ENCODE measurements at regions not wholly inside any gene's neighbourhood (a gene's known extent, or its start where the extent isn't known, plus 50 kb on each side); places are given as distances from the start of the nearest gene placed in this dataset.

DNA sequence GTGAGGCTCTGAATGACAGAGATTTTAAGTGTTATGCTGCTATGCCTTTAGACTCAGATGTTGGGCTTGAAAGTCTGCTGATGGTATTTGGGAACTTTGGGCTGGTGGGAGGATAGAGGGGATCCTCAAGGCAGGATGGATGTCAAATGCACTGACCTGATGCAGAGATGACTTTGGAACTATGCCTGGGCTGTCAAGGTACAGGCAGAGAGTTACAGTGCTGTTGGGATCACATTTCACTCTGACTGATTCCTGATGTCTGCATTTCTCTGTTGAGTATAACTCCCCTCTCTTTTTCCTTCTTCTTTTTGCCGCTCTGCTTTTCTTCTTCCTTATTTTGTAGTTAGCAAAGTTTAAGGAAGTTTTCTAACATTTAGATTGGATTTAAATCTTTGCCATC lies 271.8 kb upstream of the ARX start:
- no peaks in the 10 kb centered on the region for H3K4me1 ChIP-seq
- no peak overlapping the region for H3K4me3 ChIP-seq
- no peaks in the 10 kb centered on the region for H3K9me3 ChIP-seq
- no peaks in the 10 kb centered on the region for H3K27me3 ChIP-seq
- TF ChIP-seq EP300 (IDR thresholded peaks at IDR 0.05) (no peak), POLR2A (IDR thresholded peaks at IDR 0.05) (no peak)
- TF ChIP-seq, protein P1, sequence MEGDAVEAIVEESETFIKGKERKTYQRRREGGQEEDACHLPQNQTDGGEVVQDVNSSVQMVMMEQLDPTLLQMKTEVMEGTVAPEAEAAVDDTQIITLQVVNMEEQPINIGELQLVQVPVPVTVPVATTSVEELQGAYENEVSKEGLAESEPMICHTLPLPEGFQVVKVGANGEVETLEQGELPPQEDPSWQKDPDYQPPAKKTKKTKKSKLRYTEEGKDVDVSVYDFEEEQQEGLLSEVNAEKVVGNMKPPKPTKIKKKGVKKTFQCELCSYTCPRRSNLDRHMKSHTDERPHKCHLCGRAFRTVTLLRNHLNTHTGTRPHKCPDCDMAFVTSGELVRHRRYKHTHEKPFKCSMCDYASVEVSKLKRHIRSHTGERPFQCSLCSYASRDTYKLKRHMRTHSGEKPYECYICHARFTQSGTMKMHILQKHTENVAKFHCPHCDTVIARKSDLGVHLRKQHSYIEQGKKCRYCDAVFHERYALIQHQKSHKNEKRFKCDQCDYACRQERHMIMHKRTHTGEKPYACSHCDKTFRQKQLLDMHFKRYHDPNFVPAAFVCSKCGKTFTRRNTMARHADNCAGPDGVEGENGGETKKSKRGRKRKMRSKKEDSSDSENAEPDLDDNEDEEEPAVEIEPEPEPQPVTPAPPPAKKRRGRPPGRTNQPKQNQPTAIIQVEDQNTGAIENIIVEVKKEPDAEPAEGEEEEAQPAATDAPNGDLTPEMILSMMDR (IDR thresholded peaks at IDR 0.05): no peak
- WGBS, 2 donors: 68 to 69% methylated on average over 1 of the region's 1 CpG
- H3K27ac ChIP-seq: no peak overlapping the region
- no peak for DNase-seq (ENCODE audit: low spot score in 2 of 2)
- H3K36me3 ChIP-seq: no peaks in the 10 kb centered on the region

DNA sequence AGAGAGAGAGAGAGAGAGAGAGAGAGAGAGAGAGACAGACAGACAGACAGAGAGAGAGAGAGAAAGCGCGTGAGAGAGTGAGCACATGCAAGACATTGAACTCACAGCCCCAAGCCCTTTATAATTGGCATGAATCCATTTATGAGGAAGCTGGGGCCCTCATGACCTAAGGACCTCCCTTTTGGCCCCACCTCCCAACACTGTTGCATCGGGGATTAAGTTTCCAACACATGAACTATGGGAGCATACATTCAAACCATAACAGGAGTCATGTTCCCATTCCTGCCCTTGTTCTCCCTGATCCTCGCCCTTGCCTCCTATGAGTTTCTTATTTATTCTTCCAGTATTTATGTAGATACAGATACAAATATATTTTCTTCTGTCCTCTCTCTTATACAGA lies 269.8 kb upstream of the ARX start:
- no peak for DNase-seq (ENCODE audit: low spot score in 2 of 2)
- no peaks in the 10 kb centered on the region for H3K36me3 ChIP-seq
- no peak overlapping the region for H3K4me3 ChIP-seq
- H3K27ac ChIP-seq: no peak overlapping the region
- no peak for TF ChIP-seq EP300 (IDR thresholded peaks at IDR 0.05)
- TF ChIP-seq, protein P1 (IDR thresholded peaks at IDR 0.05): no peak
- no peak for TF ChIP-seq POLR2A (IDR thresholded peaks at IDR 0.05)
- H3K27me3 ChIP-seq: no peaks in the 10 kb centered on the region
- no peaks in the 10 kb centered on the region for H3K4me1 ChIP-seq
- 63 to 68% methylated on average over 4 of the region's 4 CpGs for WGBS, 2 donors
- no peaks in the 10 kb centered on the region for H3K9me3 ChIP-seq

DNA sequence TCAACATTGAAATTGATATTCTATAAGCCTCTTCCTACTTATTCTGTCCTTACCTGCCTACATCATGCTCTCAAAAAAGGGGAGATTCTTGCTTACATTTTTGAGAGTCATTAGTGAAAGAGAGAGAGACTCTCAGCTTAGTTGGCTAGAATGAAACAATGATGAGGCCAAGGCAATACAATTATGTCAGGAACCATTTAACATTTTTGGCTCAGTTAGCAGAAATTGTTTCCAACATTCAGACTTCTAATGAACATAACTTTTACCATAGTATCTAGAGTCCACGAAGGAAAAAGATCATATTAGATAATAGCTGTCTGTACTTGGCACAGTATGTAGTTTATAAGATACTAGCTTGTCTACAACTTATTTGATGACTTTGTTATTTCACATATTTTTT lies 263.7 kb upstream of the ARX start:
- WGBS, 2 donors: 18 to 33% methylated on average over 1 of the region's 1 CpG
- Histone ChIP-seq H3K36me3 (no peaks in the 10 kb centered on the region), H3K4me1 (no peaks in the 10 kb centered on the region), H3K4me3 (no peak overlapping the region), H3K27me3 (no peaks in the 10 kb centered on the region), H3K9me3 (no peaks in the 10 kb centered on the region), H3K27ac (no peak overlapping the region)
- TF ChIP-seq, protein P1 (IDR thresholded peaks at IDR 0.05): no peak
- TF ChIP-seq EP300 (IDR thresholded peaks at IDR 0.05) (no peak), POLR2A (IDR thresholded peaks at IDR 0.05) (no peak)
- DNase-seq (ENCODE audit: low spot score in 2 of 2): no peak

DNA sequence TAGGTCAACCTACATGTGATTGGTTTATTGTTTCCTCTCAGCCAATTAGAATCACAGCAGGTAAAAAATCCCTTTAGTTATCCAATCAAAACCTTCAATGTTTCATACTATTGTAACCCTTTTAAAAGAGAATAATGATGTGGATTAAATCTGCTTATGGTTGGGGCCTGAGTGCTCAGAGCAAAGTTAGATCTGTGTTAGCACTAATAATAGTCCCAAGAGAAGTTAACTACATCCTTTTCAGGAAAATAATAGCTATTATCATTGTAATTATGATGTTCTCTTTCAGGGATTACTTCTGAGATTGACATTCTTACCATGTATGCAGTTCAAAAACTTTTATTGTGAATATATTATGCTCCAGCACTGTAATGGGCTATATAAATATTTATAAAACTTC lies 262.6 kb upstream of the ARX start:
- Histone ChIP-seq H3K36me3 (no peaks in the 10 kb centered on the region), H3K27ac (no peak overlapping the region), H3K4me3 (no peak overlapping the region), H3K4me1 (no peaks in the 10 kb centered on the region), H3K27me3 (no peaks in the 10 kb centered on the region), H3K9me3 (no peaks in the 10 kb centered on the region)
- TF ChIP-seq EP300 (IDR thresholded peaks at IDR 0.05) (no peak), POLR2A (IDR thresholded peaks at IDR 0.05) (no peak)
- TF ChIP-seq, protein P1 (IDR thresholded peaks at IDR 0.05): no peak
- DNase-seq (ENCODE audit: low spot score in 2 of 2): no peak

DNA sequence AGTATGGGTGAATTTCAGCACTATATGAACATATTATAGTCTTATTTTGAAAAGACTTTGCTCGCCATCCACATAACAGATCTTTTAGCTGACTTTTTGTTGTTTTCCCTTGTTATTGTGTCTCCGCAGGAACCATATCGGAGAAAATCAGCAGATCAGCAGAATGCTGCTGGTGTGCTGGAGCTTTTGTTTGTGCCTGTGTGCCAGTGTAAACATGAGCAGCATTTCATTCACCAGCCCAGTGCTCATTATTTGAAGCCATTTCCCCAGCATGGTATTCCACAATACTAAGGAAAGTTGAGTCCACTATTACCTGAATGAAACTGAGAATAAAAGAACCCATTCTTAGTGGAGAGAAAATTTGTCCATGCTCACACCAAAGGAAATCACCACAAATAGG lies 261.8 kb upstream of the ARX start:
- 80 to 84% methylated on average over 3 of the region's 3 CpGs for WGBS, 2 donors
- DNase-seq (ENCODE audit: low spot score in 2 of 2): no peak
- TF ChIP-seq, protein P1 (IDR thresholded peaks at IDR 0.05): no peak
- TF ChIP-seq EP300 (IDR thresholded peaks at IDR 0.05) (no peak), POLR2A (IDR thresholded peaks at IDR 0.05) (no peak)
- Histone ChIP-seq H3K4me1 (no peaks in the 10 kb centered on the region), H3K36me3 (no peaks in the 10 kb centered on the region), H3K27ac (no peak overlapping the region), H3K9me3 (no peaks in the 10 kb centered on the region), H3K4me3 (no peak overlapping the region), H3K27me3 (no peaks in the 10 kb centered on the region)

Data from tibial nerve (tissue), 4 donors.